ENCODE measurements at regions not wholly inside any gene's neighbourhood (a gene's known extent, or its start where the extent isn't known, plus 50 kb on each side); places are given as distances from the start of the nearest gene placed in this dataset.
"Not testable (repeated sequence)": the region's sequence is repeated elsewhere in the genome, so short reads cannot be mapped to it uniquely, and the experiment has no call there.

DNA sequence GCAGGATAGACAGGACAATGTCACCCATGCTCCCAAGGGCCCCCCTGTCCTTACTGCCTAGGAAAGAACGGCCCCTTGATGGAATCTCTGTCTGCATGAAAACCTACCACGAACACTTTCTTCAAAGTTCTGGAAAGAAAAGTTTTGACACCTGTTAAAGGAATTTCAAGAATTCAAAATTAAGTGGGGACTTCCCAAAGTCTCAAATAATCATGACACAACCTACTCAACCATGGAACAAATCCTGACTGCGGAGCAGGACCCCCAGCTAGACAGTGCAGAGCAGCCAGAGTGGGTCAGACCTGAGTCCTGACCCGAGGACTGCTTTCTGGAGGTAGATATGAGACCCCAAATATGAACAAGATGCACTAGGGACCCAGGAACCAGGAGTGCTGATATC is 245.3 kb upstream of the NSMCE3 start:
- H3K27me3 ChIP-seq = no peaks in the 10 kb centered on the region
- TF ChIP-seq POLR2A (IDR thresholded peaks at IDR 0.05) (no peak), POLR2AphosphoS5 (IDR thresholded peaks at IDR 0.05) (no peak)
- TF ChIP-seq, protein P1, sequence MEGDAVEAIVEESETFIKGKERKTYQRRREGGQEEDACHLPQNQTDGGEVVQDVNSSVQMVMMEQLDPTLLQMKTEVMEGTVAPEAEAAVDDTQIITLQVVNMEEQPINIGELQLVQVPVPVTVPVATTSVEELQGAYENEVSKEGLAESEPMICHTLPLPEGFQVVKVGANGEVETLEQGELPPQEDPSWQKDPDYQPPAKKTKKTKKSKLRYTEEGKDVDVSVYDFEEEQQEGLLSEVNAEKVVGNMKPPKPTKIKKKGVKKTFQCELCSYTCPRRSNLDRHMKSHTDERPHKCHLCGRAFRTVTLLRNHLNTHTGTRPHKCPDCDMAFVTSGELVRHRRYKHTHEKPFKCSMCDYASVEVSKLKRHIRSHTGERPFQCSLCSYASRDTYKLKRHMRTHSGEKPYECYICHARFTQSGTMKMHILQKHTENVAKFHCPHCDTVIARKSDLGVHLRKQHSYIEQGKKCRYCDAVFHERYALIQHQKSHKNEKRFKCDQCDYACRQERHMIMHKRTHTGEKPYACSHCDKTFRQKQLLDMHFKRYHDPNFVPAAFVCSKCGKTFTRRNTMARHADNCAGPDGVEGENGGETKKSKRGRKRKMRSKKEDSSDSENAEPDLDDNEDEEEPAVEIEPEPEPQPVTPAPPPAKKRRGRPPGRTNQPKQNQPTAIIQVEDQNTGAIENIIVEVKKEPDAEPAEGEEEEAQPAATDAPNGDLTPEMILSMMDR (IDR thresholded peaks at IDR 0.05) = no peak
- no peaks in the 10 kb centered on the region for H3K36me3 ChIP-seq
- no peak overlapping the region for H3K27ac ChIP-seq
- H3K4me3 ChIP-seq = no peak overlapping the region
- WGBS, 5 donors = 63 to 80% (median 70%) methylated on average over 4 of the region's 4 CpGs
- peaks cover 0 to 17% (median 9%) of the 10 kb centered on the region in 4 donors for H3K9me3 ChIP-seq
- DNase-seq = no peak
- intact Hi-C loops (cut with DNase I; ENCODE audit: low total_unique reads) = no loop called here
- H3K4me1 ChIP-seq = no peaks in the 10 kb centered on the region

DNA sequence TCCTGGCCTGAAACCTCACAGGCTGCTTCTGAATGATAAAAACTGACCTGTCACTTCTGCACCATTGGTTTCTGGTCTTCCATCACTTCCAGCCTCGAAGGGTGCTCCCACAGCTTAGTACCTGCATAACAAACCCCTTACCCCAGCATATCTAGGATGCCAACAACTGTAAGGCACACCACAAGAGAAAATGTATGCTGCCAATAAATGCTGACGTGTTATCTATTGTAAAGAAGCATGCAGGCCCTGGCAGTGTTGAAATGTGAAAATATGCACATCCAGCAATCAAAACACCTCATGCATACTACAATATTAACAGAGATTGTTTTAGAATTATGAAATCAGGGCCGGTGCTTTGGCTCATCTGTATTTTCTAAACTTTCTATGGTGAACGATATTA is 242.0 kb upstream of the NSMCE3 start:
- no peak overlapping the region for H3K4me3 ChIP-seq
- DNase-seq = no peak
- H3K27me3 ChIP-seq = no peaks in the 10 kb centered on the region
- intact Hi-C loops (cut with DNase I; ENCODE audit: low total_unique reads) = no loop called here
- H3K36me3 ChIP-seq = no peaks in the 10 kb centered on the region
- peaks cover 0 to 19% (median 8%) of the 10 kb centered on the region in 4 donors for H3K9me3 ChIP-seq
- TF ChIP-seq, protein P1 (IDR thresholded peaks at IDR 0.05) = no peak
- TF ChIP-seq EP300 (IDR thresholded peaks at IDR 0.05) (no peak), POLR2AphosphoS5 (IDR thresholded peaks at IDR 0.05) (no peak)
- no peaks in the 10 kb centered on the region for H3K4me1 ChIP-seq
- H3K27ac ChIP-seq = no peak overlapping the region
- 68 to 78% (median 72%) methylated on average over 4 of the region's 4 CpGs for WGBS, 5 donors

DNA sequence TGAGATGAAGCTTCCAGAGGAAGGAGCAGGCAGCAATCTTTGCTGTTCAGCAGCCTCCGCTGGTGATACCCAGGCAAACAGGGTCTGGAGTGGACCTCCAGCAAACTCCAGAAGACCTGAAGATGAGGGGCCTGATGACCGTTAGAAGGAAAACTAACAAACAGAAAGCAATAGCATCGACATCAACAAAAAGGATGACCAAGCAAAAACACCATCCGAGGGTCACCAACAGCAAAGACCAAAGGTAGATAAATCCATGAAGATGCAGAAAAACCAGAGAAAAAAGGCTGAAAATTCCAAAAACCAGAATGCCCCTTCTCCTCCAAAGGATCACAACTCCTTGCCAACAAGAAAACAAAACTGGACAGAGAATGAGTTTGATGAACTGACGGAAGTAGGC is 235.9 kb upstream of the NSMCE3 start:
- H3K27me3 ChIP-seq; H3K36me3 ChIP-seq; H3K4me3 ChIP-seq; intact Hi-C loops (cut with DNase I; ENCODE audit: low total_unique reads); H3K4me1 ChIP-seq; H3K27ac ChIP-seq; DNase-seq: not testable (repeated sequence)
- 91 to 96% (median 94%) methylated on average over 5 of the region's 5 CpGs for WGBS, 5 donors
- peaks cover 0 to 29% (median 15%) of the 10 kb centered on the region in 4 donors for H3K9me3 ChIP-seq

DNA sequence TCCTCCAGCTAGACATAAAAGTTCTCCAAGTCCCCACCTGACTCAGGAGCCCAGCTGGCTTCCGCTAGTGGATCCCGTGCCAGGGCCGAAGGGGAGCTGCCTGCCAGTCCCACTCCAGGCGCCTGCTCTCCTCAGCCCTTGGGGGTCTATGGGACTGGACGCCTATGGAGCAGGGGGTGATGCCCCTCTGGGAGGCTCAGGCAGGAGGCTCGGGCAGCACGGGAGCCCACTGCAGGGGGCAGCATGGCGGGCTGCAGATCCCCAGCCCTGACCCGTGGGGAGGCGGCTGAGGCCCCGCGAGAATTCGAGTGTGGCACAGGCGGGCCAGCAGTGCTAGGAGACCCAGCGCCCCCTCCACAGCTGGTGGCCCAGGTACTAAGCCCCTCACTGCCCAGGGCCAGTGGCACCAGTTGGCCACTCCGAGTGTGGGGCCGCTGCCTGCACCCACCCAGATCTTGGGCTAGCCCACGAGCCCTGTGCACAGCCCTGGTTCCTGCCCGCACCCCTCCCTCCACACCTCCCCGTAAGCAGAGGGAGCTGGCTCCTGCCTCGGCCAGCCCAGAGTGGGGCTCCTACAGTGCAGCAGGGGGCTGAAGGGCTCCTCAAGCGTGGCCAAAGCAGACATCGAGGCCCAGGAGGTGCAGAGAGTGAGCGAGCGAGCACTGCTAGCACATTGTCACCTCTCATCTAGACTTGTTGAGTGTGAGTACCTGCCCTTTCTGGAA is 221.3 kb upstream of the NSMCE3 start:
- WGBS, 5 donors = 50 to 94% (median 89%) methylated on average over 2 to 25 of the region's 25 CpGs
- no peak overlapping the region for H3K4me3 ChIP-seq
- DNase-seq = no peak

DNA sequence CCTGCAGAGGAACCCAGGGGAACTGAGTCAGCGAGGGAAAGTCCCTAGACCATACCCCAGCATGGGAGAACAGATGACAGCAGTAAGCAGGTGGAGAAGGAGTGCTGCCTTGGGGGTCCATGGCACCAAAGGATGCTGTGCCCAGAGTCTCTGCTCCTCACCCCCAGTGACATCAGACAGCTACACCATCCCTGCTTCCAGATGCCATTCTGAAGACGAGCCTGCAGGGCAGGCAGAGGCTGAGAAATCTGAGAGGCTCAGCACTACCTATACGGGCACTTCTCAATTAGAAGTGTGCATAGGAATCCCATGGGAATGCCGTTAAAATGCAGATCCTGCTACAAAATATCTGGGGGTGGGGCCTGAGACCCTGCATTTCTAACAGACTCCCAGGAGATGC is 211.3 kb upstream of the NSMCE3 start:
- H3K4me1 ChIP-seq = peaks cover 0 to 13% (median 0%) of the 10 kb centered on the region in 4 donors
- H3K4me3 ChIP-seq = no peak overlapping the region
- DNase-seq = no peak
- H3K27ac ChIP-seq = no peak overlapping the region
- no peaks in the 10 kb centered on the region for H3K9me3 ChIP-seq
- 66 to 72% (median 71%) methylated on average over 4 of the region's 4 CpGs for WGBS, 5 donors
- no peaks in the 10 kb centered on the region for H3K36me3 ChIP-seq
- H3K27me3 ChIP-seq = no peaks in the 10 kb centered on the region
- intact Hi-C loops (cut with DNase I; ENCODE audit: low total_unique reads) = no loop called here
- no peak for TF ChIP-seq EP300 (IDR thresholded peaks at IDR 0.05)
- TF ChIP-seq POLR2AphosphoS5 (IDR thresholded peaks at IDR 0.05) = no peak
- no peak for TF ChIP-seq POLR2A (IDR thresholded peaks at IDR 0.05)
- TF ChIP-seq, protein P1 (IDR thresholded peaks at IDR 0.05) = no peak

More for the DNA sequence above, 221.3 kb upstream of the NSMCE3 start:
- Histone ChIP-seq H3K4me1 (no peaks in the 10 kb centered on the region), H3K27ac (no peak overlapping the region), H3K27me3 (no peaks in the 10 kb centered on the region), H3K9me3 (peaks cover 0 to 15% (median 6%) of the 10 kb centered on the region in 4 donors), H3K36me3 (no peaks in the 10 kb centered on the region)
- intact Hi-C loops (cut with DNase I; ENCODE audit: low total_unique reads) = no loop called here
- TF ChIP-seq POLR2A (IDR thresholded peaks at IDR 0.05) (no peak), POLR2AphosphoS5 (IDR thresholded peaks at IDR 0.05) (no peak), EP300 (IDR thresholded peaks at IDR 0.05) (no peak)
- TF ChIP-seq, protein P1 (IDR thresholded peaks at IDR 0.05) = no peak

Measured in stomach (tissue), 8 donors.